GM18951 (cell line): ENCODE measurements at regions not wholly inside any gene's neighbourhood (a gene's known extent, or its start where the extent isn't known, plus 50 kb on each side); places are given as distances from the start of the nearest gene placed in this dataset.
"Not testable (repeated sequence)": the region's sequence is repeated elsewhere in the genome, so short reads cannot be mapped to it uniquely, and the experiment has no call there.

ENCODE experiments used
- POLR2A ChIP-seq: IDR thresholded peaks from 4 replicates; pipeline ENCODE4 v1.6.1; 2011; ENCODE audit warnings: mild to moderate bottlenecking; ENCODE audit not compliant: insufficient read length, insufficient read depth; ENCODE audit errors: extremely low read depth
- in situ Hi-C: fragments of 300-500 bp; cut with MboI; formaldehyde crosslinking; loops from one replicate; pipeline ENCODE4 v1.12.0; 2022; ENCODE audit warnings: low sequenced_read_pairs, mixed read lengths, inconsistent platforms; ENCODE audit not compliant: unreplicated experiment

- in situ Hi-C loops, result no loop called here
- TF ChIP-seq POLR2A, result no peak
Measured at GRCh38 chr2:82043867-82044266, 1739.3 kb upstream of the LRRTM1 start.

GRCh38 chr2:82027921-82028615 is 1723.5 kb upstream of the LRRTM1 start:
- in situ Hi-C loops, result no loop called here
- TF ChIP-seq POLR2A, result no peak

GRCh38 chr2:82023710-82024109 is 1719.2 kb upstream of the LRRTM1 start:
- no peak for TF ChIP-seq POLR2A
- in situ Hi-C loops, result no loop called here

- in situ Hi-C loops, result no loop called here
- TF ChIP-seq POLR2A, result no peak
Measured at GRCh38 chr2:82013641-82014040, 1709.1 kb upstream of the LRRTM1 start.

GRCh38 chr2:82007071-82007664 is 1702.6 kb upstream of the LRRTM1 start:
- in situ Hi-C loops, result no loop called here
- no peak for TF ChIP-seq POLR2A

GRCh38 chr2:82005889-82006288 is 1701.3 kb upstream of the LRRTM1 start:
- in situ Hi-C loops, result not testable (repeated sequence)

GRCh38 chr2:82001614-82002013 is 1697.1 kb upstream of the LRRTM1 start:
- in situ Hi-C loops, result no loop called here
- TF ChIP-seq POLR2A, result no peak

GRCh38 chr2:82000606-82001005 is 1696.1 kb upstream of the LRRTM1 start:
- TF ChIP-seq POLR2A, result no peak
- in situ Hi-C loops, result no loop called here

- in situ Hi-C loops, result no loop called here
- TF ChIP-seq POLR2A, result no peak
Measured at GRCh38 chr2:81996332-81996731, 1691.8 kb upstream of the LRRTM1 start.

GRCh38 chr2:81991282-81991681 is 1686.7 kb upstream of the LRRTM1 start:
- TF ChIP-seq POLR2A, result no peak
- in situ Hi-C loops, result no loop called here

GRCh38 chr2:81987370-81987769 is 1682.8 kb upstream of the LRRTM1 start:
- in situ Hi-C loops, result no loop called here

GRCh38 chr2:81984969-81985637 is 1680.6 kb upstream of the LRRTM1 start:
- in situ Hi-C loops, result no loop called here
- no peak for TF ChIP-seq POLR2A

More at GRCh38 chr2:81987370-81987769, 1682.8 kb upstream of the LRRTM1 start:
- no peak for TF ChIP-seq POLR2A

GRCh38 chr2:81981585-81981984 is 1677.0 kb upstream of the LRRTM1 start:
- in situ Hi-C loops, result no loop called here
- TF ChIP-seq POLR2A, result no peak

GRCh38 chr2:81979086-81979485 is 1674.5 kb upstream of the LRRTM1 start:
- TF ChIP-seq POLR2A, result no peak
- in situ Hi-C loops, result no loop called here
